Vagina (tissue), 2 donors: ENCODE measurements at regions not wholly inside any gene's neighbourhood (a gene's known extent, or its start where the extent isn't known, plus 50 kb on each side); places are given as distances from the start of the nearest gene placed in this dataset.

Experiments used
- DNase-seq, 2 donors: peaks; one replicate each; pipeline ENCODE4 v3.0.0-alpha.2; 2017; ENCODE audit errors: extremely low spot score in 2 of 2
- H3K27ac ChIP-seq: fragments of 200-600 bp; sonication (generic); one replicate; pipeline ENCODE4 v1.5.1; 2019
- H3K27me3 ChIP-seq: fragments of 200-600 bp; sonication (generic); one replicate; pipeline ENCODE4 v1.5.1; 2019
- H3K36me3 ChIP-seq, 2 donors: fragments of 200-600 bp; sonication (generic); one replicate each; pipeline ENCODE4 v1.5.1; 2017 to 2019
- H3K4me1 ChIP-seq: fragments of 200-600 bp; sonication (generic); one replicate; pipeline ENCODE4 v1.5.1; 2019
- H3K4me3 ChIP-seq, 2 donors: fragments of 200-600 bp; sonication (generic); 1 replicate in 1 of 2; 2 replicates in 1 of 2; pipeline ENCODE4 v1.5.1; 2016 to 2019
- H3K9me3 ChIP-seq: fragments of 200-600 bp; sonication (generic); one replicate; pipeline ENCODE4 v1.5.1; 2019
- CTCF ChIP-seq, 3 experiments: fragments of 450-650 bp in 2 of 3; fragments of 200-600 bp in 1 of 3; sonication (generic) in 1 of 3; IDR thresholded peaks; one replicate each; pipeline ENCODE4 v1.5.1; 2017 to 2019; ENCODE audit warnings: antibody characterized with exemption in 3 of 3, mild to moderate bottlenecking in 2 of 3, moderate library complexity in 2 of 3
- POLR2A ChIP-seq, 2 donors: fragments of 450-650 bp; IDR thresholded peaks; one replicate each; pipeline ENCODE4 v1.6.1; 2017; ENCODE audit warnings: antibody characterized with exemption in 2 of 2, mild to moderate bottlenecking in 2 of 2, moderate library complexity in 2 of 2
- POLR2AphosphoS5 ChIP-seq, 2 donors: sonication (generic); formaldehyde crosslinking; IDR thresholded peaks; one replicate each; pipeline ENCODE4 v1.9.0; 2017; ENCODE audit warnings: antibody characterized with exemption in 2 of 2, mild to moderate bottlenecking in 2 of 2, low read depth in 1 of 2; ENCODE audit not compliant: insufficient read depth in 1 of 2
- intact Hi-C: fragments of 100-400 bp; cut with DNase I; formaldehyde crosslinking; loops from one replicate; pipeline ENCODE4 v1.15.1; 2023

- Histone ChIP-seq H3K36me3 (no peaks in the 10 kb centered on the region), H3K4me3 (no peak overlapping the region), H3K4me1 (peaks cover 11% of the 10 kb centered on the region), H3K9me3 (no peaks in the 10 kb centered on the region), H3K27ac (no peak overlapping the region), H3K27me3 (no peaks in the 10 kb centered on the region)
- intact Hi-C loops: no loop called here
- DNase-seq: no peak
- TF ChIP-seq POLR2A (IDR thresholded peaks at IDR 0.05) (no peak), POLR2AphosphoS5 (IDR thresholded peaks at IDR 0.05; ENCODE audit: insufficient read depth in 1 of 2, low read depth in 1 of 2) (no peak), CTCF (IDR thresholded peaks at IDR 0.05) (no peak)
Observed at GRCh38 chr2:47265751-47266231, 89.5 kb upstream of the CALM2 start.

GRCh38 chr2:47265158-47265557, 88.8 kb upstream of the CALM2 start:
- intact Hi-C loops: no loop called here
- no peak overlapping the region for H3K27ac ChIP-seq
- no peaks in the 10 kb centered on the region for H3K27me3 ChIP-seq
- no peaks in the 10 kb centered on the region for H3K9me3 ChIP-seq
- no peaks in the 10 kb centered on the region for H3K36me3 ChIP-seq
- H3K4me1 ChIP-seq: peaks cover 10% of the 10 kb centered on the region
- TF ChIP-seq POLR2AphosphoS5 (IDR thresholded peaks at IDR 0.05; ENCODE audit: insufficient read depth in 1 of 2, low read depth in 1 of 2) (no peak), CTCF (IDR thresholded peaks at IDR 0.05) (no peak), POLR2A (IDR thresholded peaks at IDR 0.05) (no peak)
- no peak overlapping the region for H3K4me3 ChIP-seq
- no peak for DNase-seq

GRCh38 chr2:47264686-47265085, 88.4 kb upstream of the CALM2 start:
- Histone ChIP-seq H3K27me3 (no peaks in the 10 kb centered on the region), H3K9me3 (no peaks in the 10 kb centered on the region), H3K27ac (no peak overlapping the region), H3K36me3 (no peaks in the 10 kb centered on the region), H3K4me3 (no peak overlapping the region), H3K4me1 (peaks cover 6% of the 10 kb centered on the region)
- intact Hi-C loops: no loop called here
- DNase-seq: no peak
- TF ChIP-seq POLR2A (IDR thresholded peaks at IDR 0.05) (no peak), CTCF (IDR thresholded peaks at IDR 0.05) (no peak), POLR2AphosphoS5 (IDR thresholded peaks at IDR 0.05; ENCODE audit: insufficient read depth in 1 of 2, low read depth in 1 of 2) (no peak)

GRCh38 chr2:47264143-47264542, 87.8 kb upstream of the CALM2 start:
- Histone ChIP-seq H3K27ac (no peak overlapping the region), H3K27me3 (no peaks in the 10 kb centered on the region), H3K9me3 (no peaks in the 10 kb centered on the region), H3K36me3 (no peaks in the 10 kb centered on the region), H3K4me3 (no peak overlapping the region), H3K4me1 (peaks cover under 1% of the 10 kb centered on the region)
- intact Hi-C loops: no loop called here
- no peak for TF ChIP-seq POLR2AphosphoS5 (IDR thresholded peaks at IDR 0.05; ENCODE audit: insufficient read depth in 1 of 2, low read depth in 1 of 2)
- TF ChIP-seq CTCF (IDR thresholded peaks at IDR 0.05): no peak
- TF ChIP-seq POLR2A (IDR thresholded peaks at IDR 0.05): no peak
- no peak for DNase-seq

GRCh38 chr2:47262657-47263056, 86.3 kb upstream of the CALM2 start:
- no peak for TF ChIP-seq POLR2A (IDR thresholded peaks at IDR 0.05)
- TF ChIP-seq POLR2AphosphoS5 (IDR thresholded peaks at IDR 0.05; ENCODE audit: insufficient read depth in 1 of 2, low read depth in 1 of 2): no peak
- TF ChIP-seq CTCF (IDR thresholded peaks at IDR 0.05): no peak
- intact Hi-C loops: no loop called here
- no peaks in the 10 kb centered on the region for H3K4me1 ChIP-seq
- no peaks in the 10 kb centered on the region for H3K36me3 ChIP-seq
- no peaks in the 10 kb centered on the region for H3K27me3 ChIP-seq
- DNase-seq: no peak
- H3K4me3 ChIP-seq: no peak overlapping the region
- no peaks in the 10 kb centered on the region for H3K9me3 ChIP-seq
- no peak overlapping the region for H3K27ac ChIP-seq
